Esophagus (tissue), 2 donors: ENCODE measurements at regions not wholly inside any gene's neighbourhood (a gene's known extent, or its start where the extent isn't known, plus 50 kb on each side); places are given as distances from the start of the nearest gene placed in this dataset.

Experiments
- H3K27ac ChIP-seq, 2 donors: one replicate each; pipeline ENCODE4 v1.5.1; 2013; ENCODE audit warnings: low read depth in 2 of 2, mild to moderate bottlenecking in 2 of 2, inconsistent platforms in 1 of 2, low read length in 1 of 2, moderate library complexity in 1 of 2
- H3K27me3 ChIP-seq, 2 donors: one replicate each; pipeline ENCODE4 v1.6.1; 2013; ENCODE audit warnings: low read length in 2 of 2, control low read depth in 1 of 2, mild to moderate bottlenecking in 1 of 2; ENCODE audit not compliant: insufficient read depth in 2 of 2, control insufficient read depth in 1 of 2
- H3K36me3 ChIP-seq, 2 donors: one replicate each; pipeline ENCODE4 v1.6.1; 2013; ENCODE audit warnings: low read length in 1 of 2; ENCODE audit not compliant: control insufficient read depth in 2 of 2, insufficient read depth in 2 of 2
- H3K4me1 ChIP-seq, 2 donors: one replicate each; pipeline ENCODE4 v1.6.1; 2013; ENCODE audit warnings: low read length in 1 of 2; ENCODE audit not compliant: control insufficient read depth in 2 of 2, insufficient read depth in 2 of 2
- H3K4me3 ChIP-seq, 2 donors: one replicate each; pipeline ENCODE4 v1.5.1; 2013; ENCODE audit warnings: low read length in 2 of 2, mild to moderate bottlenecking in 2 of 2, low read depth in 1 of 2, moderate library complexity in 1 of 2
- H3K9me3 ChIP-seq, 2 donors: one replicate each; pipeline ENCODE4 v1.6.1; 2013; ENCODE audit warnings: mild to moderate bottlenecking in 2 of 2, low read depth in 1 of 2, low read length in 1 of 2, moderate library complexity in 1 of 2; ENCODE audit not compliant: control insufficient read depth in 2 of 2, insufficient read depth in 1 of 2
- WGBS, 2 donors: extraction: QIAGEN DNeasy Blood & Tissue Kit; methylation state at CpG; one replicate each; pipeline ENCODE4 v1.1.7; 2013; 5-methylcytosine and 5-hydroxymethylcytosine counted together
- donor health status: healthy with polysubstance abuse.
- donor health status: Bipolar disorder and iron deficiency.

GRCh38 chr5:106312360-106312759 is 1358.4 kb downstream of the EFNA5 start:
- H3K9me3 ChIP-seq: no peaks in the 10 kb centered on the region
- H3K4me3 ChIP-seq: no peak overlapping the region
- H3K27me3 ChIP-seq: no peaks in the 10 kb centered on the region
- no peaks in the 10 kb centered on the region for H3K36me3 ChIP-seq
- no peak overlapping the region for H3K27ac ChIP-seq
- no peaks in the 10 kb centered on the region for H3K4me1 ChIP-seq

GRCh38 chr5:106311230-106311915 is 1359.4 kb downstream of the EFNA5 start:
- Histone ChIP-seq H3K27ac (no peak overlapping the region), H3K27me3 (no peaks in the 10 kb centered on the region), H3K36me3 (no peaks in the 10 kb centered on the region), H3K4me1 (no peaks in the 10 kb centered on the region), H3K9me3 (no peaks in the 10 kb centered on the region), H3K4me3 (no peak overlapping the region)
- 50 to 69% methylated on average over 2 of the region's 2 CpGs for WGBS, 2 donors

- Histone ChIP-seq H3K27me3 (no peaks in the 10 kb centered on the region), H3K36me3 (no peaks in the 10 kb centered on the region), H3K9me3 (no peaks in the 10 kb centered on the region), H3K27ac (no peak overlapping the region), H3K4me3 (no peak overlapping the region), H3K4me1 (no peaks in the 10 kb centered on the region)
- 75 to 84% methylated on average over 5 of the region's 5 CpGs for WGBS, 2 donors
Observed at GRCh38 chr5:106307265-106307664, 1363.5 kb downstream of the EFNA5 start.

GRCh38 chr5:106306313-106307028 is 1364.3 kb downstream of the EFNA5 start:
- Histone ChIP-seq H3K4me1 (no peaks in the 10 kb centered on the region), H3K27me3 (no peaks in the 10 kb centered on the region), H3K9me3 (no peaks in the 10 kb centered on the region), H3K27ac (no peak overlapping the region), H3K4me3 (no peak overlapping the region), H3K36me3 (no peaks in the 10 kb centered on the region)
- WGBS, 2 donors: 69 to 77% methylated on average over 4 of the region's 4 CpGs

DNA sequence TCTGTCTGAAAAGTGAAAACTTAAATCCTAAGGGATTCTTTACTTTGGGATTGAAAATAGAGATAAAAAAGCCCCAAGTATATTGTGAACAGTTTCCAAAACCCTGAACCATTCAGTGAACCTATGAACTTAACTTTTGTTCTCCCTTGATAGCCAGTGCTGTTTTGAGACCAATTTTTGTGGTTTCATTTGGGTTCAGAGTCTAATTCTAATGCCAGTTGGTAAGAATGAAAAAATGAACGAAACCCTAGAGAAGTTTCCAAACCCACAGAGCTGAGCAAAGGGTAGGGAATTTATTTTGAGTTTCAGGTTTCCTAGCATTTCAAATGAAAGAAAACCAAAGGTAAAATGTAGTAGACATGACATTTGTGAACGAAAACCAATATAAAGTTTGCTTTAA is 1366.8 kb downstream of the EFNA5 start:
- Histone ChIP-seq H3K27ac (no peak overlapping the region), H3K9me3 (no peaks in the 10 kb centered on the region), H3K27me3 (no peaks in the 10 kb centered on the region), H3K4me3 (no peak overlapping the region), H3K4me1 (no peaks in the 10 kb centered on the region), H3K36me3 (no peaks in the 10 kb centered on the region)
- WGBS, 2 donors: 78 to 82% methylated on average over 2 of the region's 2 CpGs

DNA sequence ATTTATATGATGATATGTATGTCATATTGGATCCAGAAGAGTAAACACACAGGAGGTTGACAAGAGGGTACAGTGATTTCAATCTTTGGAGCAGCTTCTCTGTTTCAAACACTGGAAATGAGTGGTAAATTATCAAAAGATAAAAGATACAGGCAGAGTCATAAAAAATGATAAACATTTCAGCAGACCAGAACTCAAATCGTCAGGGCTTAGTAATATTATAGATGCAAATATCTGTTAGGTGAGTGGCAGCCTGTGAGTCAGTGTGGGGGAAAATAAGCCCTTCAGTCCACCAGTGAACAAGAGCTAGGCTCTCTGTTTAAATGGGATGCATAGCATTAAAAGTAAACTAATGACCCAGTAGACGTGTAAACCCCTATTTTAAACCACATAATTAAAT is 1378.1 kb downstream of the EFNA5 start:
- WGBS, 2 donors: 34 to 57% methylated on average over 2 of the region's 2 CpGs
- H3K27ac ChIP-seq: no peak overlapping the region
- H3K4me3 ChIP-seq: no peak overlapping the region
- H3K27me3 ChIP-seq: no peaks in the 10 kb centered on the region
- no peaks in the 10 kb centered on the region for H3K4me1 ChIP-seq
- no peaks in the 10 kb centered on the region for H3K36me3 ChIP-seq
- H3K9me3 ChIP-seq: no peaks in the 10 kb centered on the region

DNA sequence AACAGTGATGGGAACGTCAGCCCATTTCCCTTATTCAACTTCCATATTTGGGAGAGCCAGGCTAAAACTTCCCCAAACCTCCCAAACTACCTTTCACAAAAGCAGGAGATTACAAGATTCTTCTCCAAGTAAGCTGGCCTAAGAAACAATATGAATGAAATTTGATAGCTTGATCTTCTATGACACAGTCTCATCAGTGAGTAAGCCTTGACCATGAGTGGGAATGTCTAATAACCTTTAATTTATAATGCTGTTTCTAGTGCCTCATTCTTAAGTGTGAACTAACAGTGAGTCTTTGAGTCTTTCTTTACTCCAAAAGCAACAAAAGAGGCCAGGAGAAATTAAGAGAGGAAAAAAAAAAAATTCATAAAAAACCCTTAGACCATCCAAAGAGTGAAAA is 1379.9 kb downstream of the EFNA5 start:
- WGBS, 2 donors: 83 to 89% methylated on average over 1 of the region's 1 CpG
- H3K4me1 ChIP-seq: no peaks in the 10 kb centered on the region
- H3K9me3 ChIP-seq: no peaks in the 10 kb centered on the region
- H3K4me3 ChIP-seq: no peak overlapping the region
- H3K36me3 ChIP-seq: no peaks in the 10 kb centered on the region
- H3K27ac ChIP-seq: no peak overlapping the region
- H3K27me3 ChIP-seq: no peaks in the 10 kb centered on the region

- H3K4me3 ChIP-seq: no peak overlapping the region
- H3K27ac ChIP-seq: no peak overlapping the region
- WGBS, 2 donors: 60 to 61% methylated on average over 3 of the region's 3 CpGs
- H3K27me3 ChIP-seq: no peaks in the 10 kb centered on the region
- no peaks in the 10 kb centered on the region for H3K9me3 ChIP-seq
- H3K36me3 ChIP-seq: no peaks in the 10 kb centered on the region
- H3K4me1 ChIP-seq: no peaks in the 10 kb centered on the region
Observed at GRCh38 chr5:106288979-106289378, 1381.8 kb downstream of the EFNA5 start.

DNA sequence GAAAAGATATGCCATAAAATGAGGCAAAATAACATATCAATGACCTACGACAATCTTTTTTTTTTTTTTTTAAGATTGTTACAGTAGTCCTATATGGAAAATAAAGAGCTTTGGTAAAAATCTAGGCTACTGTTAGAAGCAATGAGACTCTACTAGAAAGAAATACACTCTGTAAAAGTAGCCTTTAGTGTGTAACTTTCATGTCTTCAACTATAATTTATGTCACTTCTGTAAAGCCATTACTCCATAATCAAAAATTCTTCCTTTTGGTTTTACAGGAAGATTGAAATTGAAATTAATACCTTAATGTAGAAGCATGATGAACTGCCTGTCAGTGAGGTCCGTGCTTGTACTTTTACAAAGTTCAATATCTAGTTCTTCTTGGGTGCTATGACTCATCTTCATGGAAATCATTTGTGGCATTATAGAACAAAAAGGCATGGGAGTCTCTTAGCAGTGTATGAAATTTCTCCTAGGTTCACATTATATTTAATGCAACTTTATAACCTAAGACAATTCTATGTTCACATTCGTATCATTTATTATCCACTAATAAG is 1393.1 kb downstream of the EFNA5 start:
- 80 to 82% methylated on average over 3 of the region's 3 CpGs for WGBS, 2 donors
- Histone ChIP-seq H3K36me3 (no peaks in the 10 kb centered on the region), H3K9me3 (peaks cover 0 to 3% of the 10 kb centered on the region in 2 donors), H3K27me3 (no peaks in the 10 kb centered on the region), H3K27ac (no peak overlapping the region), H3K4me3 (no peak overlapping the region), H3K4me1 (no peaks in the 10 kb centered on the region)
